Kasumi-1 (cell line): ENCODE measurements at regions not wholly inside any gene's neighbourhood (a gene's known extent, or its start where the extent isn't known, plus 50 kb on each side); places are given as distances from the start of the nearest gene placed in this dataset.

Source experiments
- DNase-seq, 2 experiments: peaks; one replicate each; lab custom pipeline; 2025; lab: John Stamatoyannopoulos, UW

GRCh38 chr3:111352585-111352984 is 189.4 kb upstream of the CD96 start:
- DNase-seq, result no peak

- DNase-seq, result no peak
Measured at GRCh38 chr3:111359261-111360030, 182.6 kb upstream of the CD96 start.

- DNase-seq, result no peak
Measured at GRCh38 chr3:111362381-111363009, 179.5 kb upstream of the CD96 start.

DNA sequence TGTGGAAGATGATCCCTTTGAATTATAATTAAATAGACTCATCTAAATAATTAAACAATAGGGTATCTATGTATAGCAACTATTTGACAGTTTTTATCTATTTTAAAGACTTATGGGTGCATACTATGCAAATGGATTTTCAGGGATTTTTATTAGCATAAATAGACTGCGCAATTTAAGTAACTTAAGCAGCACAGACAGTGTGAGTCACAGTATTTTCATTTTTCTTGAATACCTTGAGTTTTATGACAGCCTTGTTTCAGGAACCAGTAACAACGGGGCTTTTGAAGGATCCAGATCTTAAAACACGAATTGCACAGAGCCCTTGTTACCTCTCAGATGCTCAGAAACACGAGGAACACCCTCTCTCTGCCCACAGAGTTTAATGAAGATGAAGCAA is 175.5 kb upstream of the CD96 start:
- no peak for DNase-seq

DNA sequence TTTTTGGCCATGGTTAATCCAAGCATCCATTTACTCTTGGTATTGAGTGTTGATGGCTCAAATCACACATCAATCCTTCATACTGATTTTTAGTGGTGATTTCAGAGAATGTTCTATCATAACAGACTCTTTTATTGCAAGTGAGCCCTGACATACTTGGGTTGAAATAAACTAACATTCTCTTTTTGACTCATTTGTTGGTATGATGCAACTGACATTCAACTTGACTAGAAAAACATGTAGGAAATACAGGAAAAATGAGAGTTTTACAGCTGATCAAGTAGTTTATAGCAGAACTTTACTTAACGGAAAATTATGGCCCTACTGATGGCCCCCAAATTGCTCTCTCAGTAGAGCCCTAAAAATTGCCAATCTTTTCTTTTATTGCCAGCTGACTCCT is 173.9 kb upstream of the CD96 start:
- DNase-seq, result no peak

- no peak for DNase-seq
Measured at GRCh38 chr3:111369958-111370357, 172.0 kb upstream of the CD96 start.

DNA sequence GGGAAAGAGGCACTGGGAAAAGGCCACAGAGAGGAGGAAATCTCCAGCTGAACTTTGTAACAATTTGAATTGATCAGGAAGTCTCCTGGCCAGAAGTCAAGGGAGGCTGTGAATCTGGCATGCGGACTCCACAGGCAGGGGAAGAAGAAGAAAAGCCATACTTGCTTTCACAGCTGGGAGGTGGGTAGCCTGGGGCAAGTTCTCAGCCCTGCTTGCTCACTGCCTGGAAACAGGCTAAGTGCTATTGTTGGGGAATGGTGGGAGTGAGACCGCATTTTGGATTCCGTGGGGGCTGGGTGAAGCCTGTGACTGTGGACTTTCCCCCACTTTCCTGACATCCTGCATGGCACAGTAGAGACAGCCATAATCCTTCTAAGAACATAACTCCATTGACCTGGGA is 168.8 kb upstream of the CD96 start:
- no peak for DNase-seq

DNA sequence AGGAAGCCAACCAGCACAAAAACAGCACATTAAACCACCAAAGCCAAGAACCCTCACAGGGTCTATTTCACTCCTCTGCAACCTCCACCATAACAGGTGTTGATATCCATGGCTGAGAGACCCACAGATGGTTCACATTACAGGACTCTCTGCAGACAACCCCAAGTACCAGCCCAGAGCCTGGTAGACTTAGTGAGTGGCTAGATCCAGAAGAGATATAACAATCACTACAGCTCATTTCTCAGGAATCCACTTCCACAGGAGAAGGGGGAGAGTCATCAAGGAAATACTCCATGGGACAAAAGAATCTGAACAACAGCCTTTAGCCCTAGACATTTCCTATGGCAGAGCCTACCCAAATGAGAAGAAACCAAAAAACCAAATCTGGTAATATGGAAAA is 168.1 kb upstream of the CD96 start:
- no peak for DNase-seq

GRCh38 chr3:111385971-111386495 is 156.0 kb upstream of the CD96 start:
- DNase-seq, result no peak

DNA sequence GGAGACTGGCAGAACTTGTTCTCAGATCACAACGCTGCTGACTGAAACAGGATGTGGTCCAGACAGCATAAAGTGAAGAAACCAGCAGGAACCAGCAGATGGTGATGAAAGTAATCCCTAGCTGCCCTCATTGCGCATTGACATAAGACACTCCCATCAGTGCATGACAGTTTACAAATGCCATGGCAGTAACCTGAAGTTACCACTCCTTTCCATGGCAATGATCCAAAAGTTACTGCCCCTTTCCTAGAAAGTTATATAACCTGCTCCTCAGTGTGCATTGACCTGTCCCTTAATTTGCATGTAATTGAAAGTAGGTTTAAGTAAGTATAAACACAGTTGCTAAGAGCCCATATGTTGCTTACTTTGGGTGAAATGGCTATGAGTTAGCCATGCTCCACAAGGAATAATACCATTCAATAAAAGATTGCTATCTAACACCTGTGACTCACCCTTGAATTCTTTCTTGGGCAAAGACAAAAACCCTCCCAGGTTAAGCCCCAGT is 149.1 kb upstream of the CD96 start:
- DNase-seq, result peak; percentile 13 to 35

GRCh38 chr3:111412656-111413055 is 129.3 kb upstream of the CD96 start:
- no peak for DNase-seq

GRCh38 chr3:111414531-111414930 is 127.5 kb upstream of the CD96 start:
- DNase-seq, result no peak

DNA sequence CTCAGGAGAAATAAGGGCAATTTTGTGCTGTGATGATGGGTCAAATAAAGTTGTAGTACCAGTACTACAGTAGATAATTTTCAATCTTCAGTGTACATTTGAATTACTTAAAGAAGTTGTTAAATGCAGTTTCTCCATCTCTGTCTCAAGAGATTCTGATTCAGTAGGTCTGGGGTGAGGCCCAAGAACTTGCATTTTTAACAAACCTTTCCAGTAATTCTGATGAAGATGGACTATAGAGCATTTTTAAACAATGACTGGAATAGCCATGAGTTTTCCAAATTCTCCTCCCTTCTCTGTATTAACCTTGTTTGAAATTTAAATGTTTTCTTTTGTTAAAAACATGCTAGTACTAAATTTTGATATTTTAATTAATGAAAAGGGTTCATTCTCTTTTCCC is 127.0 kb upstream of the CD96 start:
- no peak for DNase-seq

DNA sequence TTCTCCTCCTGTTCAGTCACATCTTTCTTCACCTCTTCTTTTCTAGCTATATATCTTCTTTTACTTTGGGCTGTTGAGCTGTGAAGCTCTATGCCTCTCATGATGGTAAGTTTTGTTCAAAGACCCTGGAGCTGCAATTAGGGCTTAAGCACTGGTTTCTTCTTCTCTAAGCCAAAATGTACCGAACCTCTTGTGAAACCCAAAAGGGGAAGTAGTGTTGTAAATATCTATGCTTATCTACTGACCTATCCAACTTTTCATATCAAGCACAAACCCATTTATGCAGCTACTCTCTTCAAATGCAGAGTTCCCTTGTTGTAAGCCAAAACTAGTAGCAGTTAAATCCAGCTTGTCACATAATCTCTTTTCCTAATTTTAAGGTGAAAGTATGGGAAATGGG is 123.6 kb upstream of the CD96 start:
- DNase-seq, result peak; percentile 25 to 43

DNA sequence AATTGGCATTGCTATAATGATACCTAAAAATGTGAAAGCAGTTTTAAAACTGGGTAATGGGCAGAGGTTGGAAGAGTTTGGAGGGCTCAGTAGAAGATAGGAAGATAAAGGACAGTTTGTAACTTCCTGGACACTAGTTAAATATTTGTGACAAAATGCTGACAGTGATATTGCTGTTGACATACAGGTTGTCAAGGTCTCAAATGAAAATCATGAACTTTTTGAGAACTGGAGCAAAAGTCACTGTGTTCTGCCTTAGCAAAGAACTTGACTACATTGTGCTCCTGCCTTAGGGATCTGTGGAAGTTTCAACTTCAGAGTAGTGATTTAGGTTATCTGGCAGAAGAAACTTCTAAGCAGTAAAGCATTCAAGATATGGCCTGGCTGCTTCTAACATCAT is 113.7 kb upstream of the CD96 start:
- no peak for DNase-seq

- DNase-seq, result no peak
Measured at GRCh38 chr3:111434941-111435622, 106.9 kb upstream of the CD96 start.

GRCh38 chr3:111438283-111438682 is 103.7 kb upstream of the CD96 start:
- DNase-seq, result no peak

DNA sequence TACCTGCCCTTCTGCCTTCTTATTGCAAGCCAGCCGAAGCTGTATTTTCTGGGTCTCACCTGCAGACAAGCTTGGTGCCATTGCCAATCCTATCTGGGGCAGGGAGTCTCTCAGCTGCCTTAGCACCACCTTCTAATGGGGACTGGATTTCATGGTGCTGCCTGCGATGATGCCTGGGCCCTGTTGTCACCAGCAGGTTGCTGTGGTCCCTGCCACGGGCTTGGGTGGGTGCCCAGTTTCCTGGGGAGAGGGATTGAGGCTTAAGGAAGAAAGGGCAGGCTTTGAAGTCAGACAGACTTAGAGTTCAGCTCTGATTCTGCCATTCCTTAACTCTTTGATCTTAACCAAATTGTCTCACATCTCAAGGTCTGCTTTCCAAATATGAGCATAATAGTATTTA is 87.4 kb upstream of the CD96 start:
- no peak for DNase-seq

DNA sequence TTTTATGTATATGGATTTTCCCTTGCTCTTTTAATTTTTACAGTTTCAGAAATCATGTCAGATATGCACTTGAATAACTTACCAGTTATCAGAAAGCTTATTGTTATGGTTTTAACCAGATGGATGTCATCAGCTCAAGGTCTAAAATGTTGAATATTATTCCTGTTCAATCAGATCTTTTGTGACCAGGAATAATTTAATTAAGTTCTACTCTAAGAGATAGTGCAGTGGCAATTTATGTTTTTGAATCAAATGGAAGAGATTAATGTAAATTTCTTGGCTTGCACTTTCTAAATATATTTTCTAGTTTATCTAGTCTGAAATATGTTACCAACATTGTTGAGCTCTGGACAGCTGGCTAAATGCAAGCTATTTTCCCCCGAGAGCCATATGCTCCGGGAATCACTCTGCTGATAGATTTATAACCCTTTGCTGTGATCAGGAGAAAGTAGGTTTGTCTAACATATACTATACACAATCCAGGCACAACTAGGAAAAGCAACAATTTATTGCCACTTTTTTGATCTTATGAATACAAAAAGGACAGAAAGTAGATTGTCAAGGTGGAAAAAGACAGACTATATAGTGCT is 76.8 kb upstream of the CD96 start:
- DNase-seq, result no peak

- DNase-seq, result no peak
Measured at GRCh38 chr3:111470032-111470431, 72.0 kb upstream of the CD96 start.

- DNase-seq, result no peak
Measured at GRCh38 chr3:111471831-111472230, 70.2 kb upstream of the CD96 start.

- DNase-seq, result no peak
Measured at GRCh38 chr3:111472556-111472955, 69.4 kb upstream of the CD96 start.
